ENCODE measurements at regions not wholly inside any gene's neighbourhood (a gene's known extent, or its start where the extent isn't known, plus 50 kb on each side); places are given as distances from the start of the nearest gene placed in this dataset.

DNA sequence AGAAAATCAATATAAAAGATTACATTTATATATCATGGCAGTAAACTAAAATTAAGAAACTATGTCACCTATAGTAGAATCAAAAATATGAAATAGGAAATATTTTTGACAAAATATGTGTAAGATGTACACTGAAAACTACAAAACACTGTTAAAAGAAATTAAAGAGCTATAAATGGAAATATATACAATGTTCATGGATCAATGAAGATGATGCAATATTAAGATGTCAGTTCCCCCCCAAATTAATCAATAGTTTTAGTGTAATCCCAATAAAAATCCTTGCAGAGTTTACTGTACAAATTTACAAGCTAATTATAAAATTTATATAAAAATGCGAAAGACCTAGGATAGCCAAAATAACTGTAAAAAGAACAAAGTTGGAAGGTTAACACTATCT is 173.0 kb upstream of the ADRA1B start:
- TF ChIP-seq, protein P1, sequence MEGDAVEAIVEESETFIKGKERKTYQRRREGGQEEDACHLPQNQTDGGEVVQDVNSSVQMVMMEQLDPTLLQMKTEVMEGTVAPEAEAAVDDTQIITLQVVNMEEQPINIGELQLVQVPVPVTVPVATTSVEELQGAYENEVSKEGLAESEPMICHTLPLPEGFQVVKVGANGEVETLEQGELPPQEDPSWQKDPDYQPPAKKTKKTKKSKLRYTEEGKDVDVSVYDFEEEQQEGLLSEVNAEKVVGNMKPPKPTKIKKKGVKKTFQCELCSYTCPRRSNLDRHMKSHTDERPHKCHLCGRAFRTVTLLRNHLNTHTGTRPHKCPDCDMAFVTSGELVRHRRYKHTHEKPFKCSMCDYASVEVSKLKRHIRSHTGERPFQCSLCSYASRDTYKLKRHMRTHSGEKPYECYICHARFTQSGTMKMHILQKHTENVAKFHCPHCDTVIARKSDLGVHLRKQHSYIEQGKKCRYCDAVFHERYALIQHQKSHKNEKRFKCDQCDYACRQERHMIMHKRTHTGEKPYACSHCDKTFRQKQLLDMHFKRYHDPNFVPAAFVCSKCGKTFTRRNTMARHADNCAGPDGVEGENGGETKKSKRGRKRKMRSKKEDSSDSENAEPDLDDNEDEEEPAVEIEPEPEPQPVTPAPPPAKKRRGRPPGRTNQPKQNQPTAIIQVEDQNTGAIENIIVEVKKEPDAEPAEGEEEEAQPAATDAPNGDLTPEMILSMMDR (IDR thresholded peaks at IDR 0.05 in 2 of 3, conservative IDR thresholded peaks at IDR 0.05 in 1 of 3; ENCODE audit: insufficient read depth in 2 of 3, low read depth in 1 of 3, low read length in 3 of 3): no peak
- TF ChIP-seq, protein P2, sequence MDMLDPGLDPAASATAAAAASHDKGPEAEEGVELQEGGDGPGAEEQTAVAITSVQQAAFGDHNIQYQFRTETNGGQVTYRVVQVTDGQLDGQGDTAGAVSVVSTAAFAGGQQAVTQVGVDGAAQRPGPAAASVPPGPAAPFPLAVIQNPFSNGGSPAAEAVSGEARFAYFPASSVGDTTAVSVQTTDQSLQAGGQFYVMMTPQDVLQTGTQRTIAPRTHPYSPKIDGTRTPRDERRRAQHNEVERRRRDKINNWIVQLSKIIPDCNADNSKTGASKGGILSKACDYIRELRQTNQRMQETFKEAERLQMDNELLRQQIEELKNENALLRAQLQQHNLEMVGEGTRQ (CRISPR knock-in tag; IDR thresholded peaks at IDR 0.05): no peak
- TF ChIP-seq ZFP36 (IDR thresholded peaks at IDR 0.05; ENCODE audit: low read depth, low read length, partially characterized antibody): no peak
- TF ChIP-seq ZBTB17 (CRISPR knock-in tag; IDR thresholded peaks at IDR 0.05): no peak
- no peak for TF ChIP-seq ZFP30 (CRISPR knock-in tag; IDR thresholded peaks at IDR 0.05; ENCODE audit: borderline replicate concordance)
- no peak for TF ChIP-seq CBX8 (IDR thresholded peaks at IDR 0.05; ENCODE audit: borderline replicate concordance, extremely low read depth, low read depth, low read length, poor library complexity, severe bottlenecking)
- TF ChIP-seq, protein P3, sequence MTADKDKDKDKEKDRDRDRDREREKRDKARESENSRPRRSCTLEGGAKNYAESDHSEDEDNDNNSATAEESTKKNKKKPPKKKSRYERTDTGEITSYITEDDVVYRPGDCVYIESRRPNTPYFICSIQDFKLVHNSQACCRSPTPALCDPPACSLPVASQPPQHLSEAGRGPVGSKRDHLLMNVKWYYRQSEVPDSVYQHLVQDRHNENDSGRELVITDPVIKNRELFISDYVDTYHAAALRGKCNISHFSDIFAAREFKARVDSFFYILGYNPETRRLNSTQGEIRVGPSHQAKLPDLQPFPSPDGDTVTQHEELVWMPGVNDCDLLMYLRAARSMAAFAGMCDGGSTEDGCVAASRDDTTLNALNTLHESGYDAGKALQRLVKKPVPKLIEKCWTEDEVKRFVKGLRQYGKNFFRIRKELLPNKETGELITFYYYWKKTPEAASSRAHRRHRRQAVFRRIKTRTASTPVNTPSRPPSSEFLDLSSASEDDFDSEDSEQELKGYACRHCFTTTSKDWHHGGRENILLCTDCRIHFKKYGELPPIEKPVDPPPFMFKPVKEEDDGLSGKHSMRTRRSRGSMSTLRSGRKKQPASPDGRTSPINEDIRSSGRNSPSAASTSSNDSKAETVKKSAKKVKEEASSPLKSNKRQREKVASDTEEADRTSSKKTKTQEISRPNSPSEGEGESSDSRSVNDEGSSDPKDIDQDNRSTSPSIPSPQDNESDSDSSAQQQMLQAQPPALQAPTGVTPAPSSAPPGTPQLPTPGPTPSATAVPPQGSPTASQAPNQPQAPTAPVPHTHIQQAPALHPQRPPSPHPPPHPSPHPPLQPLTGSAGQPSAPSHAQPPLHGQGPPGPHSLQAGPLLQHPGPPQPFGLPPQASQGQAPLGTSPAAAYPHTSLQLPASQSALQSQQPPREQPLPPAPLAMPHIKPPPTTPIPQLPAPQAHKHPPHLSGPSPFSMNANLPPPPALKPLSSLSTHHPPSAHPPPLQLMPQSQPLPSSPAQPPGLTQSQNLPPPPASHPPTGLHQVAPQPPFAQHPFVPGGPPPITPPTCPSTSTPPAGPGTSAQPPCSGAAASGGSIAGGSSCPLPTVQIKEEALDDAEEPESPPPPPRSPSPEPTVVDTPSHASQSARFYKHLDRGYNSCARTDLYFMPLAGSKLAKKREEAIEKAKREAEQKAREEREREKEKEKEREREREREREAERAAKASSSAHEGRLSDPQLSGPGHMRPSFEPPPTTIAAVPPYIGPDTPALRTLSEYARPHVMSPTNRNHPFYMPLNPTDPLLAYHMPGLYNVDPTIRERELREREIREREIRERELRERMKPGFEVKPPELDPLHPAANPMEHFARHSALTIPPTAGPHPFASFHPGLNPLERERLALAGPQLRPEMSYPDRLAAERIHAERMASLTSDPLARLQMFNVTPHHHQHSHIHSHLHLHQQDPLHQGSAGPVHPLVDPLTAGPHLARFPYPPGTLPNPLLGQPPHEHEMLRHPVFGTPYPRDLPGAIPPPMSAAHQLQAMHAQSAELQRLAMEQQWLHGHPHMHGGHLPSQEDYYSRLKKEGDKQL (CRISPR knock-in tag; IDR thresholded peaks at IDR 0.05; ENCODE audit: borderline replicate concordance): no peak
